NOMO-1 (cell line): ENCODE measurements at regions not wholly inside any gene's neighbourhood (a gene's known extent, or its start where the extent isn't known, plus 50 kb on each side); places are given as distances from the start of the nearest gene placed in this dataset.
"Not testable (repeated sequence)": the region's sequence is repeated elsewhere in the genome, so short reads cannot be mapped to it uniquely, and the experiment has no call there.

Experiments used
- DNase-seq, 2 experiments: peaks; one replicate each; lab custom pipeline; 2025; ENCODE audit not compliant: unreplicated experiment in 2 of 2; lab: John Stamatoyannopoulos, UW

DNA sequence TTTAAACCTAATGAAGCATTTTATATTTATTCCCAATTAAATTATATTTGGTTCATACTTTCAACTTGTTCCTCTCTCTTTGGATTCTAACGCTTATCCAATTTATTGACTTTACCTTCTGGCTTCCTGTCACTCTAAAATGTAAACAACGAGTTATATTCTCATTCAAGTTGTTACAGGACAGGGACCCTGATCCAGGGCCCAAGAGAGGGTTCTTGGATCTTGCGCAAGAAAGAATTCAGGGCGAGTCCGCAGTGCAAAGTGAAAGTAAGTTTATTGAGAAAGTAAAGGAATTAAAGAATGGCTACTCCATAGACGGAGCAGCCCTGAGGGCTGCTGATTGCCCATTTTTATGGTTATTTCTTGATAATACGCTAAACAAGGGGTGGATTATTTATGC is 405.6 kb upstream of the API5 start:
- no peak for DNase-seq

DNA sequence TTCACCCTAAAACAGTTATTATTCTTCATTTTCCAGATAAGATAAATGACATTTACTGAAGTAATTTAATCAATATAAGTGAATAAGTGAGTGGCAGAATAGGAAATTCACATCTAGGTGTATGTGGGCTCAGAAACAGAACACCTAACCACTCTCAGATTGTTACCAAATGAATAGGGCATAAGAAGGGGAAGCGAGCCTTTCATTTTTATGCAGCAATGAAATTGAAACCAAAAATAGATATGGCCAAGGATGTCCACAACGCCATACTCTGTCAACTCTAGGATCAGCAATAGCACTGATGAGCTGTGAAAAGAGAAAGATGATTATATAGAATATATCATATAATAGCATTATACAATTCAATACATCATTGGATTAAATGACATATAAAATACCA is 398.1 kb upstream of the API5 start:
- DNase-seq, result no peak

DNA sequence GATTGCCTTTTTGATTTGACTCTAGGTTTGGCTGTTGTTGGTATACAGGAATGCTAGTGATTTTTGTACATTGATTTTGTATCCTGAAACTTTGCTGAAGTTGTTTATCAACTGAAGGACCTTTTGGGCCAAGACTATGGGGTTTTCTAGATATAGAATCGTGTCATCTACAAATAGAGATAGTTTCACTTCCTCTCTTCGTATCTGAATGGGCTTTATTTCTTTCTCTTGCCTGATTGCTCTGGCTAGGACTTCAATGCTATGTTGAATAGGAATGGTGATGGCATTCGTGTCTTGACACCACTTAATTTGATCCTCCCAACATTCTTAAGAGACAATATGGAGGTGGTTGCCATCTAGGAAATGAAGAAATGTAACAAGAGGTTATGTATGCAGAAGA is 388.1 kb upstream of the API5 start:
- no peak for DNase-seq

DNA sequence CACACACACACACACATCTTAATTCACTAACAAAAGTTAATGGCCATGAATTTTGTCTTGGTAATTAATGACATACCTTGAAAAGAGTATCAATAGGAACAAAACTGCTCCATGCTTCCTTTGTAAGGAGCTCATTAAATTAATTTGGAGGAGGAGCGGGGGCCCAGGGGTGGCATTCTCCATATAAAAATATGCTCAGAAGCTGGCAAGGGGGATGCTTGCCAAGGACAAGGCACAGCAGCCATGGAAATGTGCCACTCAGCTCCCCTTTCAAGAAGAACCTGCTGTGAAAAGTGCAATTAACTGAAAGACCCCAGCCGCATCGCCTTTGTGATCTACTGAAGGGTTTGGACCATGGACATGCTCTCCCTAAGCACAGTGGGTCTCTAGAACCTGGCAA is 385.9 kb upstream of the API5 start:
- DNase-seq, result no peak

DNA sequence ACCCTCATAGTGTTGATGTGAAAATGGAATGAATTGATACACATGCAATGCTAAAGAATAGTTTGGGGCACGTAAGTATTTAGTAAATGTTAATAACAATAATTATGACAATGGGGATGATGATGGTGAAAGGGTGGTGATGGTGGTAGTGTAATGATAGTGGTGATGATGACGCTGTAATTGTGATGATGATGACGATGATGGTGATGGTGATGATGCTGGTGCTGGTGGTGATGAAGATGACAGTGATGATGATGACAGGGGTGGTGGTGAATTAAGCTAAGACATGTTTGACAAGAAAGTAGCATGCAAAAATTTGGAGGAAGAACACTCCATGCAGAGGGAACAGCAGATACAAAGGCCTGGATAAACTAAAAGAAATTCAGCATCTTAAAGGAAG is 364.4 kb upstream of the API5 start:
- no peak for DNase-seq

DNA sequence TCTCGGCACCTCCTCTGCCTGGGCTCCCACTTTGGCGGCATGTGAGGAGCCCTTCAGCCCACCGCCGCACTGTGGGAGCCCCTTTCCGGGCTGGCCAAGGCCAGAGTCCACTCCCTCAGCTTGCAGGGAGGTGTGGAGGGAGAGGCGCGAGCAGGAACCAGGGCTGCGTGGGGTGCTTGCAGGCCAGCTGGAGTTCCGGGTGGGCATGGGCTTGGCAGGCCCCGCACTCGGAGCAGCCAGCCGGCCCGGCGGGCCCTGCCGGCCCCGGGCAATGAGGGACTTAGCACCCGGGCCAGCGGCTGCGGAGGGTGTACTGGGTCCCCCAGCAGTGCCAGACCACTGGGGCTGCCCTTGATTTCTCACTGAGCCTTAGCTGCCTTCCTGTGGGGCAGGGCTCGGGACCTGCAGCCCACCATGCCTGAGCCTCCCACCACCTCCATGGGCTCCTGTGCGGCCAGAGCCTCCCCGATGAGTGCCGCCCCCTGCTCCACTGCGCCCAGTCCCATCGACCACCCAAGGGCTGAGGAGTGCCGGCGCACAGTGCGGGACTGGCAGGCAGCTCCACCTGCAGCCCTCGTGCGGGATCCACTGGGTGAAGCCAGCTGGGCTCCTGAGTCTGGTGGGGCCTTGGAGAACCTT is 361.9 kb upstream of the API5 start:
- DNase-seq, result not testable (repeated sequence)

DNA sequence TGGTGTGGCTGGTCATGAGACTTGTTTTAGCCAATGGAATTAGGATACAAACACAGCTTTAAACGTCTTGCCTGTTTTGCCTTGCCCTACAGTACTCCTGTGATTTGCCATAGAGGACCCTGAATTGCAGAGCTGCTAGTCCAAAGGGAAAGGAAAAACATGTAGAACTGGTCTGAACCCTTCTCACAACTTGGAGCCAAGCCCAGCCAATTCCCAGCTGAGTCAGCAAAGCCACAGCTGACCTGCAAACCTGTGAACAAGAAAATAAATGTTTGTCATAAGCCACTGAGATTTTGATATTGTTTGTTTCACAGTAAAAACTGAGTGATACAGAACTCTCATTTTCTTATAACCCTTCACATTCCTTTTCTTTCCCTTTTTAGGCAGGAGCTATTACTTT is 360.5 kb upstream of the API5 start:
- DNase-seq, result no peak

DNA sequence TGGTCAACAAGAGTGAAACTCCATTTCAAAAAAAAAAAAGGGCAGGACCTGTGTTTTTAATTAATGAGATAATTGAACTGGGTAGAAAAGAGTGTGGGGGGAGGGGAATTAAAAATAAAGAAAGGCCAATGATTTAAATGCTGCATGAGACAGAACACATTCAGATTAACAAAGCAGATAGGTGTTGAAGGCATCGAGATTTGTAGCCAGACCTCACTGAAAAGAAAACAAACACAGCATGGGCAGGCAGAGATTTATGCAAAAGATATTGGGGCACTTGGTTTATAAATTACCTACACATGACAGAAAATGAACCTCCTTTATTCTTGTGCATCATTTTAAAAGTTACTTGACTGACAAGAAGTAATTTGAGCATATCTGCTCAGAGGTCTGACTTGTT is 354.0 kb upstream of the API5 start:
- DNase-seq, result no peak

DNA sequence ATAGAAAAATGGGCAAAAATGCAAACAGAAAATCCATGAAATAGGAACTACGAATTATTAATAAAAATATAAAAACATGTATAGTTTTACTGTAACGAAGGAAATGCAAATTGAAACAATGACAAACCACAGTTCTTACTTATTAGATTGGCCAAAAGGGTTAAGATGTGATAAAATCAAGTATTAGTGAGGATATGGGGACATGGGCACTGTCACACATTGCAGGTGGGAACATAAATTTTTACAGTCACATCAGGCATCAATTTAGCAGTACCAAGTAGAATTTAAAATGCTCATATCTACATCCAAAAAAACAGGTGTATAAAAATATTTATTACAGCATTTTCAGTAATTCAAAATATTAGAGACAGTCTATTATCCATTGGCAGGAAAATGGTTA is 353.2 kb upstream of the API5 start:
- DNase-seq, result no peak

DNA sequence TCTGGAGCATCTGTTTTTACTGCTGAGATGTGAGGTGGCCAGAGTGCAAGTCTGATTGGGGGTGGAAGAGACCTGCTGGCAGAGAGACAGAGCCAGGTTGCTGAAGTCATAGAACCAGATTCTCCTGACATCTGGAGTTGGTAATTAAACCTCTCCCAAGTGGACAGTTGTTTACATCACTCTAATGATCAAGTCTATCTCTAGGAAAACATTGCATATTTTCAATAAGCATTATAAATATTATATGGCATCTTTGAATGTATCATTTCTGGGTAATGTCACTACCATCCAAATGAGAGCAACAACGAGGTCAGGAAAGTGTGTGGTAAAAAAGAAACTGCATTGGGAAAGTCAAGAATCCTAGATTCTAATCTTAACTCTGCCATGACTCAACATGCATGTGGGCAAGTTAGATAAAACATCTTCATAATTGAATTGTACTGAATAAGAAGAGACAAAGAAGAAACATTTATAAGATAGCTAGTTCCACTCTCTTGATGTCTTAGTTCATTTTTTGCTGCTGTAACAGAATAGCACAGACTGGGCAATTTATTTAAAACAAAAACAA is 351.2 kb upstream of the API5 start:
- no peak for DNase-seq

DNA sequence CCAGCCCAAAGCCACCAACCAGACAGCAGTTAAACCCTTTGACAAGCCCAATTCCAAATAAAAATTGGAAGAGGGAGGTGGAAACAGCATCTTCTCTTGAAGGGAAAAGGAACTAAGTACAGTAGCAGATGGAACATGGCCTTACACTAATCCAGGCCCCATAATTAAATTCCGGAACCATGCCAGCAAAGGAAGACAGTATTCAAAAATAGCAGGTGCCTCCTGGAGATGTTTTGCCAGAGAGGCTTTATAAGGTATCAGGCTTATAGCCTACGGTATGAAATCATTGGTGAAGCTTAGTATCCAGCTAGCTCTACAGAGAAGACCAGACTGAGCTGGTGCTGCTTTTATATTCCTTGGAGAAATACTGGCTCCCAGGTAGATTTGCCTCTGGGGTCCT is 344.1 kb upstream of the API5 start:
- no peak for DNase-seq

DNA sequence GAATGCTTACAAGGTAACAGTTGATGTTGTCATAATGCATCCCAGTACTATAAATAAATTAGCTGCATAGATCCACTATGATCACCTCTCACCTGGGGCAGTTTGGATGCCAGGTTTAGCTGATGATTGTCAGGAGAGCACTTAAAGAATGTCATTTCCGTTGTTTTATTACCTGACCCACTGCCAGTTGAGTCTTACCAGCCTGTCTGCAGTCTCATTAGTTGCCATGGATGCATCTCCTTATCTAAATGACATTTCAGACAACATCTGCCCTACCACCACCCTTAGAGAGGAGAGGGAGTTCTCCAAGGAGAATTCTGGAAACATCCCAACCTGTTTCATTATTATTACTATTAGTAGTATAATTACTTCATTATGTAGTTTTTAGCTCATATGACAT is 339.1 kb upstream of the API5 start:
- DNase-seq, result no peak

DNA sequence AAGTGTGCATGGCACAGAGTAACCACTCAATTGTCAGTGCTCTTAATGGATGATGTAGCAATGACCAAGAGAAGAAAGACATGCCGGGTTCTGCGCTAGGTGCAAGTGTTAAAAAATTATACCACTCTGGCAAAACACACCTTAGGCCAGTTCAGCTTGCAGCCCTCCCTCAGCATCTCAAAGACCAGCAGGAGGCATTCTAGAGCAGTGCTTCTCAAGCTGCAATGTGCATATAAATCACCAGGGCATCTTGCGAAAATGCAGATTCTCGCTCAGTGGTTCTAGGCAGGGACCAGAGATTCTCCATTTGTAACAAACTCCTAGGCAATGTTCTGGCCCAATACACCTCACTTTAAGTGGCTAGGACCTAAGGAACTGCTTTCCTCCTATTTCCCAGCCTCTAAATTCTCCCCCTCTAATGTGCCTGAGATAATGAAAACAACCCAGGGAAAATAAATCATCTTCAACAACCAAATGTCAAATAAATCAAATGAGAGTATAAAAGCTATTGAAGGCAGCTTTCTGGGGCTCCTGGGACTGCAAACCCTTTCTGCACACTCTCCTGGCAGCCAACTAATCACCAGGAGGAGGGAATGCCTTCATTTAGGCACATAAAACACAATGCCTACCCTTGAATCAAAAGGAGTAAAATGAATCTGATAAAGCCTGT is 337.2 kb upstream of the API5 start:
- DNase-seq, result no peak

DNA sequence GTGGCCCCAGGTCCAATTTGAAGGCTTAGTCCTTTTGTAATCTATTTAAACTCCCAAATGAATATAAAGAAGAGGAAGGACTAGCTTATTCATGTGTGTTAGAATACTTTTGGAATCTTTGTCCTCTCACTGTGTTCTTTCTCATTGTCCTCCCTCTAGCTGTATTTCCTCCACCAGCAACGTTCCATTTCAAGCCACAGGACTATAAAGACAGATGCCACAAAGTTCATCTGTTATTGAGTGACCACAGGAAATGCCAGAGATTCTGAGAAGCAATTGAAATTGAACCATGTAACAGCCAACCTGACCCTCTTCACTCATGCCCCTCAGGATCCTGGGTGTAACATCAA is 336.6 kb upstream of the API5 start:
- DNase-seq, result no peak

DNA sequence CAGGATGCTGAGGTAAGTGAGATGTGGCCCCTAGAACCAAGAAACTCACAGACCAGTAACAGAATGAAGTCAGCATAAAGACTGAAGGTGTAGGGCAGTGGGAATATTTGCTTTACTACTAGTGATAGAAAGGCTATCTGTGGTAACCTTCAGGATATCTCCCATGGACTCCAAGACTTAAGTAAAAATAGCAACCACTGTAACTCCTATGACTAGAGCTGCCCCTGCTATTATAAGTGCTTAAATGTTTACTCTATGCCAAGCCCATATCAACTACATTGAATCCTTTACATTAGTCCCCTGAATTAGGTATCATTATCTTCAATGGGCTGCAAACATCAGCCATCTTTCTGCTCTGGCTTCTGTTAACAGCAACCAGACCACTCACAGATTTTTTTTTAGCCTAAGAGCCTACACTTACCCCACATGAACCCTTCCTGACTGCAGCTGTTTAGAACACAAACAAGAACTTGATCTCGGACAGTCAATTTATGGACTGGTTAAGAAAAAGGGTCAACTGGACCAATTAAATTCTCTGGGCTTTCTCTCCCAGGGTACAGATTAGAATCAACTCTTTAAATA is 335.1 kb upstream of the API5 start:
- no peak for DNase-seq

DNA sequence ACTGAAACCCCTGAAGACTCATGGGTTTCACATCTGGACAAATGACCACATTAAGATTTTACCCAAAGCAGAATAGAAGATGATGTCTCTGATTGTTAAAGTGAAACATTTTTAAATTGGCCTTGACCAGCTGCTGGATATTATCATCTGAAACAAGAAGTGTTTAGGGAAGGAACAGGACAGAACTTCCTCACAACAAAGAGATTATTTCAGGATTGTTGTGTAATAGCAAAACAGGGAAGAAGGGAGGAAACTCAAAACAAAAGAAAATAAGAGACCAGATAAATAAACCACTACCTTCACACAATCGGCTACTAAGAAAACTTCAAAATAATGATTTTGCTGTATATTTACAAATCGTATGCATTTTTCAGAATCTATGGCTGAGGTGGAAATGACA is 319.2 kb upstream of the API5 start:
- no peak for DNase-seq

DNA sequence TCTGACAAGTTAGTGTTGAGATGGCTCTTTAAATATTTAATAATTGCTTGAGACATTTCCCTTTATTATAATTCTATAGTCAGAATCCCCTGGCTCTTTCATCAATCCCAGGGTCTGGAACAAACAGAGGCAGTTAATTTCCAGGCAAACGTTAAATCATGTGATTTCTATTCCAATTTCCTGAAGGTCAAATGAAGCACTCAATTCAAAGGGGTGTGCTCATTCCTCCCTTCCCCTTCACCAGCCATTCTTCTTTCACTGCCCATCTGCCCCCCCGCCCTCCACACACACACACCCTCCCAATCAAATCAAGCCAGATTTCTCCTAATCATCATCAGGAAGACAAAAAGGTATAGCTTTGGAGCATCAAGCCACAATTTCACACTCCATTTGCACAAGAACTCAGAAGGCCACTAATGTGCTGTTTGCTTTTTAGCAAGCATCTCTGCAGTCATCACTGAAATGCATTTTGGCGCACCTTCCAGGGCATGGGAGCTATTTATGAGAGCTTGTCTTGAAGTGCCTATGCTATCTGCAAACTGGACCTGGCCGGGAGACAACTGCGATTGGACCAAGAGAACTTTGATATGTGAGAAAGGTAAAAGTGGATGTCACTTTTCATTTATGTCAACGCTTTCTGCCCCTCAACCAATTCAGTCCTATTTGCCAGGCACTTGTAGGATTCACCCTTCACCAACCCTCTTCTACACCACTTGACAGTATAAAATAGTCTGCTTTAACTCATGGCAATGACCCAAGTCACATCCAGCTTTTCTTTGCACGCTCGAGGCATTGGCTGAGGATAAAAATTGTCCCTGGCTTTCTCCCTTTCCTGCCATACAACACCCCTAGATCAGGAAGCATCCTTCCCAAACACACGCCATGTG is 315.1 kb upstream of the API5 start:
- DNase-seq, result no peak

DNA sequence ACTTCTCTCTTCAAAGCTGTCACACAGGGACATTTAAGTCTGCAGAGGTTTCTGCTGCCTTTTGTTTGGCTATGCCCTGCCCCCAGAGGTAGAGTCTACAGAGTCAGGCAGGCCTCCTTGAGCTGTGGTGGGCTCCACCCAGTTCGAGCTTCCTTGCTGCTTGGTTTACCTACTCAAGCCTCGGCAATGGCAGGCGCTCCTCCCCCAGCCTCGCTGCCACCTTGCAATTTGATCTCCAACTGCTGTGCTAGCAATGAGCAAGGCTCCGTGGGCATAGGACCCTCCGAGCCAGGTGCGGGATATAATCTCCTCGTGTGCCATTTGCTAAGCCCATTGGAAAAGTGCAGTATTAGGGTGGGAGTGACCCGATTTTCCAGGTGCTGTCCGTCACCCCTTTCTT is 306.9 kb upstream of the API5 start:
- not testable (repeated sequence) for DNase-seq

DNA sequence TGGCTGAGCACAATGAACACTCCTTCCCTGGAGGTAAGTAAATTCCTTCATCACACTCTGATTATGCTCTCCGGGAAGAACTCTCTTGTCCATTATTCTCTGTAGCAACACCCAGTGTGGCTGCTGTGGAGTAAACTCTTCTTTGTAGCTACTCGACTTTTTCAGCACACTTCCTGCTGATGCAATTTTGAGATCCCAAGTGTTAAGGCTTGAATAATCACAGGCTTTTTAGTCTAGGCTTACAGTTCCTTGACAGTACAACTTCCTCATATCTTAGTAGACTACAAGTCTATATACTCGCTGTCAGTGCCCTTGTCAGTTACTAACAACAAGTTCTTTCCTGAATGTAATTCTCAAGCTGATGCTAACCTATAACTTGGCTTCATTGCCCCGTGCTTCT is 301.8 kb upstream of the API5 start:
- peak in 1 of 2 experiments; percentile 33 for DNase-seq

DNA sequence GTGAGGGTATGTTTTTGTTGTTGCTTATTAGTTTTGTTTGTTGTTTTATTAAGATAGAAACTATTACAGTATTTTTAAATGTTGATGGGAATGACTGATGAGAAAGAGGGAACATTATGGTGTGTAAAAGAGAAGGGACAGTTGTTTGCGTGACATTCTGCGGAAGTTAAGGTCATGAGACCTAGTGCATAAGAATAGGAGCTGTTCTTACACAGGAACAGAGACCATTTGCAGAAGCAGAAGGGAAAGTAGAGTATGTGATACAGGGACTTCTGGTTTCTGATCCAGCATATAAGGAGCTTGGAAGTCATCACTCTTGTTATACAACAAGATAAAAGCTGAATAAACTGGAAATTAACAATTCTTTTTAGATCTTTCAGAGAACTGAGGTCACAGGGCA is 299.2 kb upstream of the API5 start:
- DNase-seq, result peak in 1 of 2 experiments; percentile 34

DNA sequence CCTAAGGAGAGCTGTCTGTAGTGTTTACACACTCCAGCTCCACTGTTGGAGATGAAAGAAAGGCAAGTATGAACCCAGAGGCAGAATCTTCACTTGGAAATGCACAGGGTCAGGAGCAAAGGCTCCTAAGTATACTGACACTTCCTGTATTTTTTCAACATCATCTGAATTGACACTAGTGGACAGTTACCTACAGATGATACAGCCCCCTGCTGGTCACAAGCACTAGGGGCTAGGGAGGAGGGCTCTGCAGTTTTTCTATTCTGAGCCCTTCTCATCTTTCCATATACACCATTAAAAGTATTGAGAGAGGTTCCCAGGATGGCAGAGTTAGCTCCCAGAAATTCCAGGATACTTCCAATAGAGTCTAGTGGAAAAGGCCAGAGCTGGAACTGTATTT is 290.3 kb upstream of the API5 start:
- DNase-seq, result peak in 1 of 2 experiments; percentile 3
